ENCODE measurements at regions not wholly inside any gene's neighbourhood (a gene's known extent, or its start where the extent isn't known, plus 50 kb on each side); places are given as distances from the start of the nearest gene placed in this dataset.

GRCh38 chr1:191870490-191870889 is 287.8 kb upstream of the RGS18 start:
- no peaks in the 10 kb centered on the region for H3K27me3 Mint-ChIP-seq
- no peak overlapping the region for H3K27ac Mint-ChIP-seq
- H3K9me3 Mint-ChIP-seq: peaks cover 5% of the 10 kb centered on the region
- ATAC-seq: no peak
- H3K4me1 Mint-ChIP-seq: no peaks in the 10 kb centered on the region
- no peak overlapping the region for H3K4me3 Mint-ChIP-seq
- no peaks in the 10 kb centered on the region for H3K36me3 Mint-ChIP-seq

GRCh38 chr1:191875994-191876393 is 282.3 kb upstream of the RGS18 start:
- no peak for ATAC-seq
- no peaks in the 10 kb centered on the region for H3K27me3 Mint-ChIP-seq
- no peaks in the 10 kb centered on the region for H3K4me1 Mint-ChIP-seq

GRCh38 chr1:191876631-191877030 is 281.6 kb upstream of the RGS18 start:
- Mint-ChIP-seq H3K27me3 (no peaks in the 10 kb centered on the region), H3K4me3 (no peak overlapping the region), H3K36me3 (no peaks in the 10 kb centered on the region), H3K9me3 (peaks cover 3% of the 10 kb centered on the region), H3K27ac (no peak overlapping the region), H3K4me1 (no peaks in the 10 kb centered on the region)
- ATAC-seq: no peak

More at GRCh38 chr1:191875994-191876393, 282.3 kb upstream of the RGS18 start:
- Mint-ChIP-seq H3K27ac (no peak overlapping the region), H3K36me3 (no peaks in the 10 kb centered on the region), H3K9me3 (peaks cover 3% of the 10 kb centered on the region), H3K4me3 (no peak overlapping the region)

GRCh38 chr1:191882870-191883269 is 275.4 kb upstream of the RGS18 start:
- ATAC-seq: no peak
- peaks cover 3% of the 10 kb centered on the region for H3K9me3 Mint-ChIP-seq
- H3K4me3 Mint-ChIP-seq: no peak overlapping the region
- no peaks in the 10 kb centered on the region for H3K36me3 Mint-ChIP-seq
- H3K27me3 Mint-ChIP-seq: no peaks in the 10 kb centered on the region
- no peaks in the 10 kb centered on the region for H3K4me1 Mint-ChIP-seq
- no peak overlapping the region for H3K27ac Mint-ChIP-seq

GRCh38 chr1:191886977-191887376 is 271.3 kb upstream of the RGS18 start:
- Mint-ChIP-seq H3K9me3 (peaks cover 3% of the 10 kb centered on the region), H3K4me1 (no peaks in the 10 kb centered on the region), H3K27me3 (no peaks in the 10 kb centered on the region), H3K27ac (no peak overlapping the region), H3K36me3 (no peaks in the 10 kb centered on the region), H3K4me3 (no peak overlapping the region)
- ATAC-seq: no peak

GRCh38 chr1:191888996-191889622 is 269.2 kb upstream of the RGS18 start:
- no peak for ATAC-seq
- no peak overlapping the region for H3K4me3 Mint-ChIP-seq
- no peak overlapping the region for H3K27ac Mint-ChIP-seq
- H3K9me3 Mint-ChIP-seq: no peaks in the 10 kb centered on the region
- no peaks in the 10 kb centered on the region for H3K36me3 Mint-ChIP-seq
- H3K4me1 Mint-ChIP-seq: no peaks in the 10 kb centered on the region
- H3K27me3 Mint-ChIP-seq: no peaks in the 10 kb centered on the region

GRCh38 chr1:191889623-191890003 is 268.6 kb upstream of the RGS18 start:
- H3K36me3 Mint-ChIP-seq: no peaks in the 10 kb centered on the region
- no peaks in the 10 kb centered on the region for H3K4me1 Mint-ChIP-seq
- no peak overlapping the region for H3K27ac Mint-ChIP-seq
- no peaks in the 10 kb centered on the region for H3K9me3 Mint-ChIP-seq
- no peaks in the 10 kb centered on the region for H3K27me3 Mint-ChIP-seq
- ATAC-seq: no peak
- H3K4me3 Mint-ChIP-seq: no peak overlapping the region

GRCh38 chr1:191890433-191891088 is 267.7 kb upstream of the RGS18 start:
- no peak for ATAC-seq
- H3K36me3 Mint-ChIP-seq: no peaks in the 10 kb centered on the region
- no peak overlapping the region for H3K4me3 Mint-ChIP-seq
- H3K4me1 Mint-ChIP-seq: no peaks in the 10 kb centered on the region
- no peaks in the 10 kb centered on the region for H3K27me3 Mint-ChIP-seq
- no peaks in the 10 kb centered on the region for H3K9me3 Mint-ChIP-seq
- H3K27ac Mint-ChIP-seq: no peak overlapping the region

- ATAC-seq: no peak
- H3K4me3 Mint-ChIP-seq: no peak overlapping the region
- no peak overlapping the region for H3K27ac Mint-ChIP-seq
- no peaks in the 10 kb centered on the region for H3K36me3 Mint-ChIP-seq
- no peaks in the 10 kb centered on the region for H3K27me3 Mint-ChIP-seq
- H3K9me3 Mint-ChIP-seq: no peaks in the 10 kb centered on the region
- no peaks in the 10 kb centered on the region for H3K4me1 Mint-ChIP-seq
Observed at GRCh38 chr1:191892716-191893115, 265.5 kb upstream of the RGS18 start.

GRCh38 chr1:191895049-191895448 is 263.2 kb upstream of the RGS18 start:
- Mint-ChIP-seq H3K4me3 (no peak overlapping the region), H3K4me1 (no peaks in the 10 kb centered on the region), H3K9me3 (peaks cover 3% of the 10 kb centered on the region), H3K36me3 (no peaks in the 10 kb centered on the region), H3K27me3 (no peaks in the 10 kb centered on the region), H3K27ac (no peak overlapping the region)
- ATAC-seq: no peak

- no peaks in the 10 kb centered on the region for H3K27me3 Mint-ChIP-seq
- H3K36me3 Mint-ChIP-seq: no peaks in the 10 kb centered on the region
- H3K4me1 Mint-ChIP-seq: no peaks in the 10 kb centered on the region
- H3K4me3 Mint-ChIP-seq: no peak overlapping the region
- ATAC-seq: no peak
- H3K27ac Mint-ChIP-seq: no peak overlapping the region
- H3K9me3 Mint-ChIP-seq: peaks cover 3% of the 10 kb centered on the region
Observed at GRCh38 chr1:191895462-191896058, 262.7 kb upstream of the RGS18 start.

GRCh38 chr1:191897134-191897533 is 261.1 kb upstream of the RGS18 start:
- H3K27ac Mint-ChIP-seq: no peak overlapping the region
- no peaks in the 10 kb centered on the region for H3K4me1 Mint-ChIP-seq
- H3K36me3 Mint-ChIP-seq: no peaks in the 10 kb centered on the region
- peak; percentile 12 for ATAC-seq
- H3K9me3 Mint-ChIP-seq: peaks cover 3% of the 10 kb centered on the region
- H3K4me3 Mint-ChIP-seq: no peak overlapping the region
- no peaks in the 10 kb centered on the region for H3K27me3 Mint-ChIP-seq

GRCh38 chr1:191901651-191902050 is 256.6 kb upstream of the RGS18 start:
- Mint-ChIP-seq H3K4me1 (no peaks in the 10 kb centered on the region), H3K27ac (no peak overlapping the region), H3K4me3 (no peak overlapping the region), H3K27me3 (no peaks in the 10 kb centered on the region), H3K36me3 (no peaks in the 10 kb centered on the region), H3K9me3 (peaks cover 3% of the 10 kb centered on the region)
- no peak for ATAC-seq

GRCh38 chr1:191904991-191905390 is 253.3 kb upstream of the RGS18 start:
- Mint-ChIP-seq H3K27me3 (no peaks in the 10 kb centered on the region), H3K27ac (no peak overlapping the region), H3K9me3 (peaks cover 5% of the 10 kb centered on the region), H3K4me1 (no peaks in the 10 kb centered on the region), H3K36me3 (no peaks in the 10 kb centered on the region), H3K4me3 (no peak overlapping the region)
- no peak for ATAC-seq

GRCh38 chr1:191905781-191906180 is 252.5 kb upstream of the RGS18 start:
- Mint-ChIP-seq H3K4me1 (no peaks in the 10 kb centered on the region), H3K9me3 (peaks cover 5% of the 10 kb centered on the region), H3K36me3 (no peaks in the 10 kb centered on the region), H3K27me3 (no peaks in the 10 kb centered on the region), H3K27ac (no peak overlapping the region), H3K4me3 (no peak overlapping the region)
- ATAC-seq: no peak

GRCh38 chr1:191907121-191907520 is 251.1 kb upstream of the RGS18 start:
- no peak for ATAC-seq
- no peak overlapping the region for H3K4me3 Mint-ChIP-seq

More at GRCh38 chr1:191907121-191907520, 251.1 kb upstream of the RGS18 start:
- Mint-ChIP-seq H3K27me3 (no peaks in the 10 kb centered on the region), H3K4me1 (no peaks in the 10 kb centered on the region), H3K27ac (no peak overlapping the region), H3K9me3 (peaks cover 5% of the 10 kb centered on the region), H3K36me3 (no peaks in the 10 kb centered on the region)

All from stimulated activated memory B cell treated with anti-CD40 and anti-IgM and Interleukin-4, amounts not matched to agents 10 μg/mL and 1 μg/mL and 100 μg/mL, for 72 hours (primary cell).